ENCODE measurements at regions not wholly inside any gene's neighbourhood (a gene's known extent, or its start where the extent isn't known, plus 50 kb on each side); places are given as distances from the start of the nearest gene placed in this dataset.
A peak's percentile ranks its signal among the peaks of the same experiment; 100 is the strongest.
"Not testable (repeated sequence)": the region's sequence is repeated elsewhere in the genome, so short reads cannot be mapped to it uniquely, and the experiment has no call there.

GRCh38 chr11:130672911-130673310 is 224.5 kb downstream of the ADAMTS15 start:
- DNase-seq (ENCODE audit: low spot score) (peak; percentile 30), FAIRE-seq (no peak)

GRCh38 chr11:130673698-130674097 is 225.3 kb downstream of the ADAMTS15 start:
- no peak for DNase-seq (ENCODE audit: low spot score)
- no peak for FAIRE-seq

GRCh38 chr11:130674686-130675308 is 226.4 kb downstream of the ADAMTS15 start:
- DNase-seq (ENCODE audit: low spot score) (no peak), FAIRE-seq (no peak)

- FAIRE-seq (no peak), DNase-seq (ENCODE audit: low spot score) (peak; percentile 30)
Observed at GRCh38 chr11:130675371-130675821, 227.0 kb downstream of the ADAMTS15 start.

- no peak for DNase-seq (ENCODE audit: low spot score)
- FAIRE-seq: no peak
Observed at GRCh38 chr11:130675917-130676316, 227.5 kb downstream of the ADAMTS15 start.

GRCh38 chr11:130677486-130678153 is 229.2 kb downstream of the ADAMTS15 start:
- peak; percentile 72 for DNase-seq (ENCODE audit: low spot score)
- FAIRE-seq: no peak

- no peak for DNase-seq (ENCODE audit: low spot score)
- no peak for FAIRE-seq
Observed at GRCh38 chr11:130679247-130679646, 230.8 kb downstream of the ADAMTS15 start.

GRCh38 chr11:130682471-130682870 is 233.8 kb downstream of the SNX19 start:
- DNase-seq (ENCODE audit: low spot score); FAIRE-seq: not testable (repeated sequence)

- DNase-seq (ENCODE audit: low spot score) (no peak), FAIRE-seq (no peak)
Observed at GRCh38 chr11:130689222-130689908, 226.9 kb downstream of the SNX19 start.

- no peak for DNase-seq (ENCODE audit: low spot score)
- no peak for FAIRE-seq
Observed at GRCh38 chr11:130691581-130691980, 224.7 kb downstream of the SNX19 start.

- FAIRE-seq: no peak
- DNase-seq (ENCODE audit: low spot score): no peak
Observed at GRCh38 chr11:130692220-130692619, 224.1 kb downstream of the SNX19 start.

GRCh38 chr11:130693543-130693942 is 222.7 kb downstream of the SNX19 start:
- FAIRE-seq: no peak
- no peak for DNase-seq (ENCODE audit: low spot score)

- DNase-seq (ENCODE audit: low spot score): no peak
- FAIRE-seq: no peak
Observed at GRCh38 chr11:130694488-130695045, 221.7 kb downstream of the SNX19 start.

GRCh38 chr11:130698174-130698573 is 218.1 kb downstream of the SNX19 start:
- FAIRE-seq (no peak), DNase-seq (ENCODE audit: low spot score) (no peak)

- DNase-seq (ENCODE audit: low spot score) (no peak), FAIRE-seq (no peak)
Observed at GRCh38 chr11:130699561-130699960, 216.7 kb downstream of the SNX19 start.

GRCh38 chr11:130700092-130700491 is 216.2 kb downstream of the SNX19 start:
- no peak for FAIRE-seq
- DNase-seq (ENCODE audit: low spot score): no peak

GRCh38 chr11:130703489-130704190 is 212.6 kb downstream of the SNX19 start:
- no peak for FAIRE-seq

GRCh38 chr11:130705670-130706421 is 210.4 kb downstream of the SNX19 start:
- FAIRE-seq (no peak), DNase-seq (ENCODE audit: low spot score) (no peak)

More at GRCh38 chr11:130703489-130704190, 212.6 kb downstream of the SNX19 start:
- no peak for DNase-seq (ENCODE audit: low spot score)

- FAIRE-seq: no peak
- no peak for DNase-seq (ENCODE audit: low spot score)
Observed at GRCh38 chr11:130706572-130706971, 209.7 kb downstream of the SNX19 start.

- DNase-seq (ENCODE audit: low spot score) (no peak), FAIRE-seq (no peak)
Observed at GRCh38 chr11:130707217-130707616, 209.1 kb downstream of the SNX19 start.

- FAIRE-seq: no peak
- no peak for DNase-seq (ENCODE audit: low spot score)
Observed at GRCh38 chr11:130709531-130709930, 206.7 kb downstream of the SNX19 start.

Data from urothelium cell line (cell line).